Keratinocyte (primary cell): ENCODE measurements at regions not wholly inside any gene's neighbourhood (a gene's known extent, or its start where the extent isn't known, plus 50 kb on each side); places are given as distances from the start of the nearest gene placed in this dataset.
A peak's percentile ranks its signal among the peaks of the same experiment; 100 is the strongest.

Experiments
- DNase-seq: peaks from one replicate; pipeline ENCODE4 v3.0.0-alpha.2; 2011; ENCODE audit warnings: low read depth, missing footprints, low spot score
- FAIRE-seq: peaks from 2 replicates; lab custom pipeline; 2011; peaks lifted over from hg19 to GRCh38; lab: Jason Lieb, UNC
- H2AFZ ChIP-seq: 2 replicates; pipeline ENCODE4 v1.6.0; 2012; ENCODE audit warnings: low read length, control low read depth, inconsistent platforms; ENCODE audit not compliant: control insufficient read depth
- H3K27ac ChIP-seq: 2 replicates; pipeline ENCODE4 v1.5.1; 2011; ENCODE audit warnings: low read length; ENCODE audit not compliant: control insufficient read depth, insufficient read depth
- H3K27me3 ChIP-seq: 3 replicates; pipeline ENCODE4 v1.6.0; 2011; ENCODE audit warnings: low read length; ENCODE audit not compliant: control insufficient read depth, insufficient read depth; ENCODE audit errors: extremely low read depth
- H3K36me3 ChIP-seq, 2 experiments: 2 replicates in 1 of 2; 3 replicates in 1 of 2; pipeline ENCODE4 v1.5.1; 2011; ENCODE audit warnings: low read length in 2 of 2, mild to moderate bottlenecking in 1 of 2; ENCODE audit not compliant: control insufficient read depth in 2 of 2, insufficient read depth in 2 of 2; ENCODE audit errors: extremely low read depth in 1 of 2
- H3K4me1 ChIP-seq: 3 replicates; pipeline ENCODE4 v1.5.1; 2011; ENCODE audit warnings: low read length; ENCODE audit not compliant: control insufficient read depth, insufficient read depth; ENCODE audit errors: extremely low read depth
- H3K4me2 ChIP-seq: 3 replicates; pipeline ENCODE4 v1.6.0; 2011; ENCODE audit warnings: low read depth, low read length; ENCODE audit not compliant: control insufficient read depth, insufficient read depth; ENCODE audit errors: extremely low read depth
- H3K4me3 ChIP-seq, 3 experiments: fragments of 200-600 bp in 1 of 3; sonication (generic) in 1 of 3; 2 replicates in 2 of 3; 3 replicates in 1 of 3; pipeline ENCODE4 v1.5.1; 2011 to 2016; ENCODE audit warnings: low read length in 3 of 3, mild to moderate bottlenecking in 3 of 3, control low read depth in 2 of 3, inconsistent platforms in 1 of 3, low read depth in 1 of 3, mixed read lengths in 1 of 3, mixed run types in 1 of 3, moderate library complexity in 1 of 3; ENCODE audit not compliant: control insufficient read depth in 2 of 3, insufficient read depth in 2 of 3; ENCODE audit errors: extremely low read depth in 1 of 3
- H3K79me2 ChIP-seq: 2 replicates; pipeline ENCODE4 v1.6.0; 2012; ENCODE audit warnings: low read length; ENCODE audit not compliant: control insufficient read depth, insufficient read depth
- H3K9ac ChIP-seq: 3 replicates; pipeline ENCODE4 v1.6.0; 2011; ENCODE audit warnings: low read length; ENCODE audit not compliant: control insufficient read depth, insufficient read depth; ENCODE audit errors: extremely low read depth
- H3K9me1 ChIP-seq: 3 replicates; pipeline ENCODE4 v1.6.0; 2011; ENCODE audit warnings: low read length; ENCODE audit not compliant: control insufficient read depth, insufficient read depth; ENCODE audit errors: extremely low read depth
- H3K9me3 ChIP-seq: 2 replicates; pipeline ENCODE4 v1.5.1; 2012; ENCODE audit warnings: low read depth, low read length; ENCODE audit not compliant: control insufficient read depth
- H4K20me1 ChIP-seq: 3 replicates; pipeline ENCODE4 v1.6.0; 2011; ENCODE audit warnings: low read length; ENCODE audit not compliant: control insufficient read depth, insufficient read depth; ENCODE audit errors: extremely low read depth
- CTCF ChIP-seq, 3 experiments: IDR thresholded peaks in 1 of 3; conservative IDR thresholded peaks in 1 of 3; optimal IDR thresholded peaks in 1 of 3; 2 replicates in 2 of 3; 3 replicates in 1 of 3; pipeline versions ENCODE3 to v1.5.1; 2011; ENCODE audit warnings: low read length in 3 of 3, mild to moderate bottlenecking in 3 of 3, moderate library complexity in 2 of 3, control low read depth in 1 of 3, inconsistent platforms in 1 of 3; ENCODE audit not compliant: insufficient read depth in 2 of 3; ENCODE audit errors: extremely low read depth in 1 of 3
- EZH2 ChIP-seq: IDR thresholded peaks from one replicate; pipeline ENCODE4 v1.6.1; 2012; ENCODE audit warnings: inconsistent platforms, mild to moderate bottlenecking, low read length, moderate library complexity
- dilution Hi-C: fragments of 300-500 bp; cut with MboI; formaldehyde crosslinking; loops from one replicate; pipeline ENCODE4 v1.7.0; 2020; ENCODE audit warnings: low sequenced_read_pairs; ENCODE audit not compliant: extremely low pct_ligation_motif_present

GRCh38 chr17:6232732-6233101, 162.5 kb downstream of the WSCD1 start:
- no peaks in the 10 kb centered on the region for H3K79me2 ChIP-seq
- peaks cover 60% of the 10 kb centered on the region for H3K27me3 ChIP-seq
- H3K36me3 ChIP-seq = no peaks in the 10 kb centered on the region
- FAIRE-seq = no peak
- TF ChIP-seq EZH2 (no peak), CTCF (optimal IDR thresholded peaks at IDR 0.05 in 1 of 3, IDR thresholded peaks at IDR 0.05 in 1 of 3, conservative IDR thresholded peaks at IDR 0.05 in 1 of 3; ENCODE audit: extremely low read depth in 1 of 3, insufficient read depth in 2 of 3, low read length in 3 of 3) (no peak)
- no peaks in the 10 kb centered on the region for H4K20me1 ChIP-seq
- H3K9ac ChIP-seq = no peak overlapping the region
- H3K27ac ChIP-seq = no peak overlapping the region
- no peaks in the 10 kb centered on the region for H3K9me1 ChIP-seq
- H2AFZ ChIP-seq = no peak overlapping the region
- dilution Hi-C loops = no loop called here
- peak overlapping the region; percentile 74 for H3K4me2 ChIP-seq
- H3K9me3 ChIP-seq = no peaks in the 10 kb centered on the region
- H3K4me3 ChIP-seq = no peak overlapping the region
- H3K4me1 ChIP-seq = peaks cover 14% of the 10 kb centered on the region
- no peak for DNase-seq

GRCh38 chr17:6231886-6232731, 161.9 kb downstream of the WSCD1 start:
- Histone ChIP-seq H3K79me2 (no peaks in the 10 kb centered on the region), H3K9me1 (no peaks in the 10 kb centered on the region), H3K36me3 (no peaks in the 10 kb centered on the region), H3K9ac (no peak overlapping the region), H3K27me3 (peaks cover 56% of the 10 kb centered on the region), H3K9me3 (no peaks in the 10 kb centered on the region), H3K4me1 (peaks cover 14% of the 10 kb centered on the region), H3K4me3 (peak overlapping the region in 1 of 3 experiments; percentile 40), H2AFZ (peak overlapping the region; percentile 40), H3K27ac (peak overlapping the region; percentile 36), H3K4me2 (peak overlapping the region; percentile 74), H4K20me1 (no peaks in the 10 kb centered on the region)
- peak; percentile 76 for FAIRE-seq
- dilution Hi-C loops = no loop called here
- peak in 1 of 3 experiments; percentile 5 for TF ChIP-seq CTCF (optimal IDR thresholded peaks at IDR 0.05 in 1 of 3, IDR thresholded peaks at IDR 0.05 in 1 of 3, conservative IDR thresholded peaks at IDR 0.05 in 1 of 3; ENCODE audit: extremely low read depth in 1 of 3, insufficient read depth in 2 of 3, low read length in 3 of 3)
- no peak for TF ChIP-seq EZH2
- no peak for DNase-seq
